A549 (cell line): ENCODE measurements at regions not wholly inside any gene's neighbourhood (a gene's known extent, or its start where the extent isn't known, plus 50 kb on each side); places are given as distances from the start of the nearest gene placed in this dataset.

ENCODE experiments used
- ATAC-seq, 2 experiments: fragments of 200-7000 bp in 1 of 2; fragments of >200 bp in 1 of 2; cut with Nextera tagmentation in 1 of 2; cut with Tn5 transposase in 1 of 2; 3 replicates each; pipeline versions ENCODE4 v1.8.0 to v1.9.1; 2018 to 2020; ENCODE audit warnings: mild to moderate bottlenecking in 1 of 2, moderate library complexity in 1 of 2
- CTCF ChIA-PET: fragments of 300-600 bp; sonication (Branson Sonifier 250); formaldehyde crosslinking; extraction: SDS; loops from one replicate; lab custom pipeline; 2021; ENCODE audit warnings: antibody characterized with exemption, inconsistent platforms; lab: Yijun Ruan, JAX
- POLR2A ChIA-PET: fragments of 350-600 bp; formaldehyde crosslinking; extraction: SDS; loops from one replicate; lab custom pipeline; 2021; ENCODE audit warnings: antibody characterized with exemption, inconsistent platforms; lab: Yijun Ruan, JAX
- DNase-seq, 2 experiments: peaks; one replicate each; pipeline versions ENCODE4 v3.0.0 to v3.0.0-alpha.2; 2011 to 2016; ENCODE audit warnings: low read depth in 1 of 2, low spot score in 1 of 2
- FAIRE-seq: peaks from 2 replicates; lab custom pipeline; 2011; peaks lifted over from hg19 to GRCh38; lab: Jason Lieb, UNC
- H3K27ac ChIP-seq, 2 experiments: fragments of >200 bp; sonication (Bioruptor Twin); formaldehyde crosslinking; 3 replicates each; pipeline ENCODE4 v1.5.1; 2016 to 2017
- H3K4me1 ChIP-seq: fragments of >200 bp; sonication (Bioruptor Twin); formaldehyde crosslinking; 3 replicates; pipeline ENCODE4 v1.6.1; 2016
- H3K4me2 ChIP-seq: fragments of >200 bp; sonication (Bioruptor Twin); formaldehyde crosslinking; 3 replicates; pipeline ENCODE4 v1.6.1; 2016
- H3K4me3 ChIP-seq: fragments of >200 bp; sonication (Bioruptor Twin); formaldehyde crosslinking; 3 replicates; pipeline ENCODE4 v1.5.1; 2016
- H3K9me3 ChIP-seq: fragments of >200 bp; sonication (Bioruptor Twin); formaldehyde crosslinking; 3 replicates; pipeline ENCODE4 v1.6.1; 2016
- BCL3 ChIP-seq: fragments of >200 bp; sonication (Bioruptor Twin); formaldehyde crosslinking; IDR thresholded peaks from 3 replicates; pipeline ENCODE4 v1.6.1; 2016
- CBX2 ChIP-seq: fragments of 200-600 bp; sonication (generic); IDR thresholded peaks from 2 replicates; pipeline ENCODE4 v1.6.1; 2016; ENCODE audit warnings: low read depth, mild to moderate bottlenecking, borderline replicate concordance
- CEBPB ChIP-seq, 2 experiments: fragments of >200 bp in 1 of 2; sonication (Bioruptor Twin) in 1 of 2; formaldehyde crosslinking in 1 of 2; IDR thresholded peaks; 2 replicates each; pipeline ENCODE4 v1.6.1; 2012 to 2016
- CHD4 ChIP-seq: fragments of 200-600 bp; sonication (generic); IDR thresholded peaks from 2 replicates; pipeline ENCODE4 v1.6.1; 2016; ENCODE audit warnings: antibody characterized with exemption, mild to moderate bottlenecking, borderline replicate concordance
- EHMT2 ChIP-seq: fragments of 200-600 bp; sonication (generic); IDR thresholded peaks from 2 replicates; pipeline ENCODE4 v1.6.1; 2016; ENCODE audit warnings: antibody characterized with exemption, low read depth, mild to moderate bottlenecking, moderate library complexity
- FOSL2 ChIP-seq, 2 experiments: fragments of 450-650 bp in 1 of 2; fragments of >200 bp in 1 of 2; sonication (Bioruptor Twin) in 1 of 2; formaldehyde crosslinking; IDR thresholded peaks; 2 replicates each; pipeline versions ENCODE4 v1.5.0 to v1.6.1; 2016 to 2020; ENCODE audit warnings: mild to moderate bottlenecking in 1 of 2, moderate library complexity in 1 of 2
- GATA3 ChIP-seq: IDR thresholded peaks from 2 replicates; pipeline ENCODE4 v1.6.1; 2012; ENCODE audit warnings: borderline replicate concordance
- HES2 ChIP-seq: fragments of >200 bp; sonication (Bioruptor Twin); formaldehyde crosslinking; IDR thresholded peaks from 2 replicates; pipeline ENCODE4 v1.6.1; 2016
- HEYL ChIP-seq: fragments of 250-450 bp; sonication (Bioruptor Pico); IDR thresholded peaks from 2 replicates; pipeline ENCODE4 v1.8.0; 2021; ENCODE audit warnings: mild to moderate bottlenecking, moderate library complexity
- HMGXB4 ChIP-seq: fragments of 250-450 bp; sonication (Bioruptor Pico); IDR thresholded peaks from 2 replicates; pipeline ENCODE4 v1.5.0; 2021; ENCODE audit warnings: mild to moderate bottlenecking, moderate library complexity, borderline replicate concordance
- HOXB5 ChIP-seq: fragments of 250-450 bp; sonication (Bioruptor Pico); IDR thresholded peaks from 2 replicates; pipeline ENCODE4 v1.5.0; 2020; ENCODE audit warnings: mild to moderate bottlenecking, moderate library complexity
- JUNB ChIP-seq: fragments of >200 bp; sonication (Bioruptor Twin); formaldehyde crosslinking; IDR thresholded peaks from 2 replicates; pipeline ENCODE4 v1.6.1; 2016
- MAX ChIP-seq: IDR thresholded peaks from 2 replicates; pipeline ENCODE4 v1.6.1; 2012
- NR3C1 ChIP-seq: fragments of >200 bp; sonication (Bioruptor Twin); formaldehyde crosslinking; IDR thresholded peaks from 3 replicates; pipeline ENCODE4 v1.6.1; 2017
- PBX3 ChIP-seq: IDR thresholded peaks from 2 replicates; pipeline ENCODE4 v1.6.1; 2012
- PHF8 ChIP-seq: fragments of 200-600 bp; sonication (generic); IDR thresholded peaks from 2 replicates; pipeline ENCODE4 v1.6.1; 2016; ENCODE audit warnings: low read depth, mild to moderate bottlenecking, antibody characterized with exemption, moderate library complexity, borderline replicate concordance
- POLR2A ChIP-seq: IDR thresholded peaks from 2 replicates; pipeline ENCODE4 v1.6.1; 2012; ENCODE audit warnings: mild to moderate bottlenecking, low read length
- RAD21 ChIP-seq, 2 experiments: fragments of >200 bp in 1 of 2; sonication (Bioruptor Twin) in 1 of 2; formaldehyde crosslinking in 1 of 2; IDR thresholded peaks in 1 of 2; conservative IDR thresholded peaks in 1 of 2; 2 replicates in 1 of 2; 3 replicates in 1 of 2; pipeline ENCODE4 v1.6.1; 2012 to 2018; ENCODE audit warnings: inconsistent platforms in 1 of 2
- REST ChIP-seq: fragments of 200-600 bp; sonication (generic); IDR thresholded peaks from 2 replicates; pipeline ENCODE4 v1.6.1; 2016; ENCODE audit warnings: antibody characterized with exemption, mild to moderate bottlenecking, moderate library complexity
- TFCP2L1 ChIP-seq: fragments of 250-450 bp; sonication (Bioruptor Pico); IDR thresholded peaks from 2 replicates; pipeline ENCODE4 v1.5.0; 2021; ENCODE audit warnings: mild to moderate bottlenecking
- ZC3H11A ChIP-seq: fragments of 450-650 bp; IDR thresholded peaks from 2 replicates; pipeline ENCODE4 v1.6.1; 2014; ENCODE audit warnings: antibody characterized with exemption, mild to moderate bottlenecking
- ZFP36 ChIP-seq: fragments of 450-650 bp; IDR thresholded peaks from 2 replicates; pipeline ENCODE4 v1.6.1; 2014; ENCODE audit warnings: borderline replicate concordance; ENCODE audit not compliant: partially characterized antibody
- ZNF302 ChIP-seq: fragments of 250-450 bp; sonication (Bioruptor Pico); IDR thresholded peaks from 2 replicates; pipeline ENCODE4 v1.9.0; 2021; ENCODE audit warnings: inconsistent platforms, mild to moderate bottlenecking, moderate library complexity
- ZSCAN20 ChIP-seq: fragments of 250-450 bp; sonication (Bioruptor Pico); IDR thresholded peaks from 2 replicates; pipeline ENCODE4 v1.8.0; 2022; ENCODE audit warnings: mild to moderate bottlenecking, moderate library complexity
- WGBS: methylation state at CpG from one replicate; pipeline ENCODE4 v1.1.6; 2017; ENCODE audit errors: missing lambda C conversion rate; 5-methylcytosine and 5-hydroxymethylcytosine counted together

GRCh38 chr5:105397749-105398148 is 1835.2 kb upstream of the NUDT12 start:
- CTCF ChIA-PET = no interaction called here
- POLR2A ChIA-PET = no interaction called here
- Histone ChIP-seq H3K4me3 (no peak overlapping the region), H3K9me3 (no peaks in the 10 kb centered on the region), H3K27ac (no peak overlapping the region), H3K4me1 (no peaks in the 10 kb centered on the region), H3K4me2 (no peak overlapping the region)
- DNase-seq (no peak), ATAC-seq (no peak), FAIRE-seq (no peak)
- WGBS = 14% methylated on average over 1 of the region's 1 CpG
- TF ChIP-seq RAD21 (conservative IDR thresholded peaks at IDR 0.05 in 1 of 2, IDR thresholded peaks at IDR 0.05 in 1 of 2) = no peak

- ChIA-PET POLR2A (no interaction called here), CTCF (no interaction called here)
- WGBS = 67% methylated on average over 15 of the region's 18 CpGs
- FAIRE-seq (no peak), DNase-seq (no peak), ATAC-seq (no peak)
- H3K4me3 ChIP-seq = no peak overlapping the region
- H3K9me3 ChIP-seq = peaks cover 4% of the 10 kb centered on the region; the same call in 1 of the 3 replicates
- H3K4me2 ChIP-seq = no peak overlapping the region
- no peak overlapping the region for H3K27ac ChIP-seq
- H3K4me1 ChIP-seq = no peaks in the 10 kb centered on the region
- TF ChIP-seq HEYL (CRISPR knock-in tag) = no peak
- no peak for TF ChIP-seq HMGXB4 (CRISPR knock-in tag)
- no peak for TF ChIP-seq CHD4
- TF ChIP-seq CEBPB (IDR thresholded peaks at IDR 0.05) = no peak
- TF ChIP-seq EHMT2 = no peak
- no peak for TF ChIP-seq ZNF302 (CRISPR knock-in tag)
- TF ChIP-seq HES2 = no peak
- TF ChIP-seq PHF8 = no peak
- no peak for TF ChIP-seq GATA3
- no peak for TF ChIP-seq MAX
These were observed 1830.1 kb upstream of the NUDT12 start for GRCh38 chr5:105392710-105393149.

GRCh38 chr5:105392122-105392709 is 1829.6 kb upstream of the NUDT12 start:
- Histone ChIP-seq H3K9me3 (peaks cover 4% of the 10 kb centered on the region; the same call in 1 of the 3 replicates), H3K27ac (no peak overlapping the region), H3K4me3 (no peak overlapping the region), H3K4me1 (no peaks in the 10 kb centered on the region), H3K4me2 (no peak overlapping the region)
- CTCF ChIA-PET = no interaction called here
- POLR2A ChIA-PET = no interaction called here
- ATAC-seq (no peak), DNase-seq (no peak), FAIRE-seq (no peak)
- WGBS = 80% methylated on average over 20 of the region's 20 CpGs
- TF ChIP-seq CBX2 = no peak
- no peak for TF ChIP-seq BCL3
- no peak for TF ChIP-seq REST
- no peak for TF ChIP-seq HOXB5
- no peak for TF ChIP-seq FOSL2 (IDR thresholded peaks at IDR 0.05)
- no peak for TF ChIP-seq FOSL2 (CRISPR knock-in tag; IDR thresholded peaks at IDR 0.05)
- no peak for TF ChIP-seq POLR2A
- TF ChIP-seq TFCP2L1 (CRISPR knock-in tag) = no peak
- no peak for TF ChIP-seq HMGXB4 (CRISPR knock-in tag)
- TF ChIP-seq ZFP36 = no peak
- no peak for TF ChIP-seq NR3C1
- no peak for TF ChIP-seq PBX3
- TF ChIP-seq ZNF302 (CRISPR knock-in tag) = no peak
- no peak for TF ChIP-seq ZC3H11A
- TF ChIP-seq JUNB = no peak
- no peak for TF ChIP-seq ZSCAN20 (CRISPR knock-in tag)
